ENCODE measurements at regions not wholly inside any gene's neighbourhood (a gene's known extent, or its start where the extent isn't known, plus 50 kb on each side); places are given as distances from the start of the nearest gene placed in this dataset.

DNA sequence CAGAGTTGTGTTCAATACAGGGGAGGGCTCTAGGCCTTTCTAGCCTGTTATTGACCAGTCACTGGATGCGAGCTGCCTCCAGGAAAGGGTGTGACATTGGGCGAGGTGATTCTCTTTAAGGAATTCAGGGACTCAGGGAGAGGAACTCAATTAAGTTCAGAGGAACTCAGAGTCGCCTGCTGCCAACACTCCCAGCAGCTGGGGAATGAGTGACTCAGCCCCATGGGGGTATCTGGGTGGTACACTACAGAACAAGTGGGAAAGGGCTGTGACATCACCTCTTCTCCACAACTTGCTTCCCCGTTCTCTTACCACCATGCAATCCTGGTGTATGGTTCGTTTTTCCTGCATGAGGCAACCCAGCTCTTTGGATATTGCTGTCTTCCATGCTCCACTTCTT is 50.4 kb upstream of the CYRIA start:
- TF ChIP-seq, protein P1, sequence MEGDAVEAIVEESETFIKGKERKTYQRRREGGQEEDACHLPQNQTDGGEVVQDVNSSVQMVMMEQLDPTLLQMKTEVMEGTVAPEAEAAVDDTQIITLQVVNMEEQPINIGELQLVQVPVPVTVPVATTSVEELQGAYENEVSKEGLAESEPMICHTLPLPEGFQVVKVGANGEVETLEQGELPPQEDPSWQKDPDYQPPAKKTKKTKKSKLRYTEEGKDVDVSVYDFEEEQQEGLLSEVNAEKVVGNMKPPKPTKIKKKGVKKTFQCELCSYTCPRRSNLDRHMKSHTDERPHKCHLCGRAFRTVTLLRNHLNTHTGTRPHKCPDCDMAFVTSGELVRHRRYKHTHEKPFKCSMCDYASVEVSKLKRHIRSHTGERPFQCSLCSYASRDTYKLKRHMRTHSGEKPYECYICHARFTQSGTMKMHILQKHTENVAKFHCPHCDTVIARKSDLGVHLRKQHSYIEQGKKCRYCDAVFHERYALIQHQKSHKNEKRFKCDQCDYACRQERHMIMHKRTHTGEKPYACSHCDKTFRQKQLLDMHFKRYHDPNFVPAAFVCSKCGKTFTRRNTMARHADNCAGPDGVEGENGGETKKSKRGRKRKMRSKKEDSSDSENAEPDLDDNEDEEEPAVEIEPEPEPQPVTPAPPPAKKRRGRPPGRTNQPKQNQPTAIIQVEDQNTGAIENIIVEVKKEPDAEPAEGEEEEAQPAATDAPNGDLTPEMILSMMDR (IDR thresholded peaks at IDR 0.05; ENCODE audit: unreplicated experiment), result no peak
- H3K4me1 Mint-ChIP-seq (ENCODE audit: low read depth, unreplicated experiment), result no peaks in the 10 kb centered on the region
- intact Hi-C loops (cut with micrococcal nuclease; ENCODE audit: unreplicated experiment), result no loop called here
- no TSS peak for BruUV-seq (replicated peaks)
- H3K4me3 Mint-ChIP-seq (ENCODE audit: low read depth, unreplicated experiment), result no peak overlapping the region
- H3K27me3 Mint-ChIP-seq (ENCODE audit: unreplicated experiment), result peaks cover 53% of the 10 kb centered on the region
- CTCF ChIA-PET, result no interaction called here
- DNase-seq, result no peak
- no peaks in the 10 kb centered on the region for H3K9me3 Mint-ChIP-seq (ENCODE audit: low read depth, unreplicated experiment)
- H3K27ac Mint-ChIP-seq (ENCODE audit: unreplicated experiment), result no peak overlapping the region
- H3K36me3 Mint-ChIP-seq (ENCODE audit: insufficient read depth, unreplicated experiment), result no peaks in the 10 kb centered on the region
